HG02763 (cell line): ENCODE measurements at regions not wholly inside any gene's neighbourhood (a gene's known extent, or its start where the extent isn't known, plus 50 kb on each side); places are given as distances from the start of the nearest gene placed in this dataset.
"Not testable (repeated sequence)": the region's sequence is repeated elsewhere in the genome, so short reads cannot be mapped to it uniquely, and the experiment has no call there.

Source experiments
- ATAC-seq: cut with Tn5 transposase; IDR thresholded peaks from one replicate; pipeline ENCODE4 v1.9.1; 2021; ENCODE audit warnings: mild to moderate bottlenecking, moderate library complexity; ENCODE audit not compliant: unreplicated experiment

- no peak for ATAC-seq
Measured at GRCh38 chr4:31702326-31702725, 982.2 kb downstream of the PCDH7 start.

GRCh38 chr4:31714238-31714637, 994.1 kb downstream of the PCDH7 start:
- no peak for ATAC-seq

- ATAC-seq: no peak
Measured at GRCh38 chr4:31715302-31715701, 995.1 kb downstream of the PCDH7 start.

GRCh38 chr4:31727030-31727429, 1006.9 kb downstream of the PCDH7 start:
- ATAC-seq: no peak

- no peak for ATAC-seq
Measured at GRCh38 chr4:31735004-31735403, 1014.8 kb downstream of the PCDH7 start.

GRCh38 chr4:31737419-31737818, 1017.2 kb downstream of the PCDH7 start:
- ATAC-seq: no peak

- no peak for ATAC-seq
Measured at GRCh38 chr4:31741326-31741725, 1021.2 kb downstream of the PCDH7 start.

GRCh38 chr4:31748382-31748781, 1028.2 kb downstream of the PCDH7 start:
- ATAC-seq: no peak

- not testable (repeated sequence) for ATAC-seq
Measured at GRCh38 chr4:31750581-31750980, 1030.4 kb downstream of the PCDH7 start.

- ATAC-seq: no peak
Measured at GRCh38 chr4:31755751-31756150, 1035.6 kb downstream of the PCDH7 start.

- ATAC-seq: no peak
Measured at GRCh38 chr4:31768756-31769155, 1048.6 kb downstream of the PCDH7 start.

- no peak for ATAC-seq
Measured at GRCh38 chr4:31783311-31783710, 1063.1 kb downstream of the PCDH7 start.

- no peak for ATAC-seq
Measured at GRCh38 chr4:31784558-31784957, 1064.4 kb downstream of the PCDH7 start.

- ATAC-seq: no peak
Measured at GRCh38 chr4:31787701-31788100, 1067.5 kb downstream of the PCDH7 start.

GRCh38 chr4:31788676-31789075, 1068.5 kb downstream of the PCDH7 start:
- ATAC-seq: no peak

- no peak for ATAC-seq
Measured at GRCh38 chr4:31791666-31792065, 1071.5 kb downstream of the PCDH7 start.

GRCh38 chr4:31793907-31794306, 1073.7 kb downstream of the PCDH7 start:
- ATAC-seq: no peak

- ATAC-seq: not testable (repeated sequence)
Measured at GRCh38 chr4:31797052-31797451, 1076.9 kb downstream of the PCDH7 start.

GRCh38 chr4:31803526-31804195, 1083.5 kb downstream of the PCDH7 start:
- no peak for ATAC-seq

GRCh38 chr4:31807036-31807435, 1086.9 kb downstream of the PCDH7 start:
- no peak for ATAC-seq

GRCh38 chr4:31844350-31844749, 1124.2 kb downstream of the PCDH7 start:
- no peak for ATAC-seq

GRCh38 chr4:31851946-31852345, 1131.8 kb downstream of the PCDH7 start:
- ATAC-seq: no peak

- ATAC-seq: no peak
Measured at GRCh38 chr4:31877429-31877828, 1157.3 kb downstream of the PCDH7 start.
